NCI-H1092 (cell line): ENCODE measurements at regions not wholly inside any gene's neighbourhood (a gene's known extent, or its start where the extent isn't known, plus 50 kb on each side); places are given as distances from the start of the nearest gene placed in this dataset.
A peak's percentile ranks its signal among the peaks of the same experiment; 100 is the strongest.
"Not testable (repeated sequence)": the region's sequence is repeated elsewhere in the genome, so short reads cannot be mapped to it uniquely, and the experiment has no call there.

ENCODE experiments used
- DNase-seq: peaks from one replicate; lab custom pipeline; 2025; lab: John Stamatoyannopoulos, UW

GRCh38 chr5:18732556-18733479 is 1098.6 kb downstream of the TAF11L14 start:
- no peak for DNase-seq

GRCh38 chr5:18736051-18736398 is 1101.8 kb downstream of the TAF11L14 start:
- DNase-seq, result no peak

- not testable (repeated sequence) for DNase-seq
Observed at GRCh38 chr5:18736736-18737135, 1102.5 kb downstream of the TAF11L14 start.

- DNase-seq, result no peak
Observed at GRCh38 chr5:18740301-18740700, 1106.0 kb downstream of the TAF11L14 start.

- no peak for DNase-seq
Observed at GRCh38 chr5:18742830-18743229, 1108.6 kb downstream of the TAF11L14 start.

GRCh38 chr5:18744441-18744840 is 1110.2 kb downstream of the TAF11L14 start:
- DNase-seq, result no peak

- DNase-seq, result no peak
Observed at GRCh38 chr5:18745042-18745987, 1111.1 kb downstream of the TAF11L14 start.

GRCh38 chr5:18745988-18746615 is 1111.8 kb downstream of the TAF11L14 start:
- DNase-seq, result peak; percentile 38

GRCh38 chr5:18749763-18750162 is 1115.5 kb downstream of the TAF11L14 start:
- DNase-seq, result no peak

- no peak for DNase-seq
Observed at GRCh38 chr5:18752317-18752716, 1118.1 kb downstream of the TAF11L14 start.

GRCh38 chr5:18754201-18754600 is 1119.9 kb downstream of the TAF11L14 start:
- no peak for DNase-seq

- no peak for DNase-seq
Observed at GRCh38 chr5:18761801-18762200, 1127.5 kb downstream of the TAF11L14 start.

- DNase-seq, result no peak
Observed at GRCh38 chr5:18764161-18764560, 1129.9 kb downstream of the TAF11L14 start.

GRCh38 chr5:18765304-18765703 is 1131.0 kb downstream of the TAF11L14 start:
- DNase-seq, result no peak

- no peak for DNase-seq
Observed at GRCh38 chr5:18771097-18771610, 1136.9 kb downstream of the TAF11L14 start.

GRCh38 chr5:18772475-18772874 is 1138.2 kb downstream of the TAF11L14 start:
- no peak for DNase-seq

GRCh38 chr5:18778225-18778624 is 1144.0 kb downstream of the TAF11L14 start:
- no peak for DNase-seq

- no peak for DNase-seq
Observed at GRCh38 chr5:18789218-18789998, 1155.1 kb downstream of the TAF11L14 start.

- no peak for DNase-seq
Observed at GRCh38 chr5:18792145-18792544, 1157.9 kb downstream of the TAF11L14 start.

GRCh38 chr5:18797222-18797621 is 1163.0 kb downstream of the TAF11L14 start:
- DNase-seq, result no peak

- DNase-seq, result no peak
Observed at GRCh38 chr5:18798058-18798457, 1163.8 kb downstream of the TAF11L14 start.
